PC-3 (cell line): ENCODE measurements at regions not wholly inside any gene's neighbourhood (a gene's known extent, or its start where the extent isn't known, plus 50 kb on each side); places are given as distances from the start of the nearest gene placed in this dataset.

Source experiments
- ATAC-seq: fragments of 200-7000 bp; cut with Tn5 transposase; 2 replicates; pipeline ENCODE4 v1.9.1; 2020; ENCODE audit warnings: mild to moderate bottlenecking, moderate library complexity
- BruUV-seq: library from RNA; stranded (reverse); fragments of 400-500 nt; replicated peaks from 2 replicates; lab custom pipeline; 2021; lab: Mats Ljungman, UMichigan
- CTCF ChIA-PET: fragments of 300-600 bp; sonication (Branson Sonifier 250); formaldehyde crosslinking; loops from one replicate; lab custom pipeline; 2022; ENCODE audit warnings: antibody characterized with exemption; lab: Charles Lee
- POLR2A ChIA-PET: fragments of 300-600 bp; sonication (Branson Sonifier 250); formaldehyde crosslinking; loops from one replicate; lab custom pipeline; 2022; ENCODE audit warnings: antibody characterized with exemption; ENCODE audit not compliant: unreplicated experiment; lab: Charles Lee
- DNase-seq: peaks from one replicate; pipeline ENCODE4 v3.0.0-alpha.2; 2015
- H2AFZ ChIP-seq: fragments of 300-600 bp; sonication (generic); 2 replicates; pipeline ENCODE4 v1.6.0; 2016; ENCODE audit warnings: antibody characterized with exemption, low read length
- H3F3A ChIP-seq: fragments of 300-600 bp; sonication (generic); one replicate; pipeline ENCODE4 v1.6.0; 2017; ENCODE audit warnings: antibody characterized with exemption, low read length, control low read depth, mild to moderate bottlenecking; ENCODE audit not compliant: unreplicated experiment
- H3K27ac ChIP-seq: fragments of 300-600 bp; sonication (generic); 2 replicates; pipeline ENCODE4 v1.5.1; 2016; ENCODE audit warnings: mild to moderate bottlenecking, low read length
- H3K27me3 ChIP-seq: fragments of 300-600 bp; sonication (generic); 2 replicates; pipeline ENCODE4 v1.6.1; 2016; ENCODE audit warnings: low read length, mixed read lengths
- H3K36me3 ChIP-seq: fragments of 300-600 bp; sonication (generic); 2 replicates; pipeline ENCODE4 v1.6.1; 2016; ENCODE audit warnings: low read depth, mixed run types, low read length, mixed read lengths
- H3K4me1 ChIP-seq: fragments of 300-600 bp; sonication (generic); 2 replicates; pipeline ENCODE4 v1.5.1; 2016; ENCODE audit warnings: low read length; ENCODE audit not compliant: insufficient read depth
- H3K4me2 ChIP-seq: fragments of 300-600 bp; sonication (generic); 2 replicates; pipeline ENCODE4 v1.6.0; 2016; ENCODE audit warnings: low read length
- H3K4me3 ChIP-seq: fragments of 300-600 bp; sonication (generic); 2 replicates; pipeline ENCODE4 v1.5.1; 2016; ENCODE audit warnings: mild to moderate bottlenecking, low read length, mixed read lengths
- H3K79me2 ChIP-seq: fragments of 300-600 bp; sonication (generic); 2 replicates; pipeline ENCODE4 v1.6.1; 2017; ENCODE audit warnings: low read length, mixed read lengths
- H3K9ac ChIP-seq: fragments of 300-600 bp; sonication (generic); 2 replicates; pipeline ENCODE4 v1.6.0; 2016; ENCODE audit warnings: mild to moderate bottlenecking, low read length
- H3K9me2 ChIP-seq: fragments of 300-600 bp; sonication (generic); replicated peaks from 2 replicates; pipeline ENCODE4 v1.6.1; 2016; ENCODE audit warnings: mixed run types, low read length, mixed read lengths
- H3K9me3 ChIP-seq: fragments of 300-600 bp; sonication (generic); 2 replicates; pipeline ENCODE4 v1.6.1; 2016; ENCODE audit warnings: low read length, mixed read lengths
- H4K20me1 ChIP-seq: fragments of 300-600 bp; sonication (generic); 2 replicates; pipeline ENCODE4 v1.6.1; 2016; ENCODE audit warnings: low read length, mixed read lengths
- CTCF ChIP-seq: fragments of 300-600 bp; sonication (generic); conservative IDR thresholded peaks from 2 replicates; pipeline ENCODE4 v1.5.1; 2017; ENCODE audit warnings: antibody characterized with exemption, low read depth, mild to moderate bottlenecking, low read length
- EZH2 ChIP-seq: fragments of 300-600 bp; sonication (generic); IDR thresholded peaks from one replicate; pipeline ENCODE4 v1.6.1; 2017; ENCODE audit warnings: antibody characterized with exemption, mild to moderate bottlenecking, low read length; ENCODE audit not compliant: unreplicated experiment
- EZH2phosphoT487 ChIP-seq: fragments of 300-600 bp; sonication (generic); IDR thresholded peaks from 2 replicates; pipeline ENCODE4 v1.6.1; 2018; ENCODE audit warnings: mild to moderate bottlenecking, antibody characterized with exemption, low read length, borderline replicate concordance
- intact Hi-C: fragments of 100-400 bp; cut with micrococcal nuclease; formaldehyde crosslinking; loops from 2 replicates; pipeline ENCODE4 v1.9.0; 2023

DNA sequence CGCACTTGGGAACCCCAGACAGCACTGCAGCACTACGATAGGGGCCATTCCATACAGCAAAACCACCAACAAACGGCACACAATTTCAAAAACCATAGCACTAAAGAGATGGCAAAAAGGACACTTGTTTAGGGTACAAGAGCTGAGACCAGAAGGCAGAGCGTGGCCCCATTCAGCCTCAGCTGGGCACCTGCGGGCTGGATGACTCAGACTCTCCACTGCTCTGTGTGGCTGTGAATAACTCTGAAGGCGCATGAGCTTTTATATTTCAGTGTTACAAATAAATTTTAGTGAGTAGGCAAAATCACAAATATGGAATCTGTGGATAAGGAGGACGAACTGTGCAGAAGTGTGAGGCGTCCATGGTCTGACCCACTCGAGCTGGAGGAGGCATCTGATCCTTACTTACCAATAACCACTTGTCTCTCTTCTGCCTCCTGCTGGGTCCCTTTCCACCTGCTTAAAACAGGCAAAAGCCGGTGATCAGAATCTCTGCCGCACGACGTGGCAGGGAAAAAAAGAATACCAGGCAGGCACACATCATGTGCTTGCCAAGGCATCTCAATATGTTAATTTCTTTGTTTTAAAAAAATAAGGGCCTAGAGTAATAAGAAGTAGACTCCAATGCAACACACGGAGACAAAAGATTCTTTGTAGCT is 325.7 kb downstream of the SHANK2 start:
- no TSS peak for BruUV-seq
- ATAC-seq, result no peak
- intact Hi-C loops, result no loop called here

GRCh38 chr11:70928854-70929598 is 323.4 kb downstream of the SHANK2 start:
- Histone ChIP-seq H3K9ac (no peak overlapping the region), H3K4me3 (no peak overlapping the region), H3K4me1 (no peaks in the 10 kb centered on the region), H3K9me2 (no peaks in the 10 kb centered on the region), H2AFZ (no peak overlapping the region), H3K27ac (no peak overlapping the region), H3K27me3 (no peaks in the 10 kb centered on the region), H3K9me3 (no peaks in the 10 kb centered on the region), H3K36me3 (no peaks in the 10 kb centered on the region), H3K4me2 (no peak overlapping the region), H3F3A (no peaks in the 10 kb centered on the region), H3K79me2 (no peaks in the 10 kb centered on the region), H4K20me1 (no peaks in the 10 kb centered on the region)
- intact Hi-C loops, result no loop called here
- no peak for TF ChIP-seq EZH2
- peak; percentile 35 for TF ChIP-seq CTCF
- TF ChIP-seq EZH2phosphoT487, result no peak
- no TSS peak for BruUV-seq
- ChIA-PET POLR2A (no interaction called here), CTCF (no interaction called here)
- no peak; the same call in 1 of the 2 replicates for ATAC-seq
- no peak for DNase-seq

More for the DNA sequence above, 325.7 kb downstream of the SHANK2 start:
- no peak for DNase-seq
- ChIA-PET POLR2A (no interaction called here), CTCF (no interaction called here)
- Histone ChIP-seq H3K79me2 (no peaks in the 10 kb centered on the region), H3K4me1 (no peaks in the 10 kb centered on the region), H3K9ac (no peak overlapping the region), H3K27ac (no peak overlapping the region), H3F3A (no peaks in the 10 kb centered on the region), H3K36me3 (0 out of 2 replicates have a peak, but pooled peaks cover 7% of the 10 kb centered on the region), H2AFZ (no peak overlapping the region), H3K9me2 (no peaks in the 10 kb centered on the region), H3K4me2 (no peak overlapping the region), H3K4me3 (no peak overlapping the region), H3K27me3 (no peaks in the 10 kb centered on the region), H3K9me3 (peaks cover 9% of the 10 kb centered on the region), H4K20me1 (no peaks in the 10 kb centered on the region)
- no peak for TF ChIP-seq CTCF
- no peak for TF ChIP-seq EZH2
- no peak for TF ChIP-seq EZH2phosphoT487

- TF ChIP-seq EZH2phosphoT487 (no peak), EZH2 (no peak), CTCF (no peak)
- Histone ChIP-seq H4K20me1 (no peaks in the 10 kb centered on the region), H3K27me3 (no peaks in the 10 kb centered on the region), H3K79me2 (no peaks in the 10 kb centered on the region), H3F3A (no peaks in the 10 kb centered on the region), H3K9me3 (no peaks in the 10 kb centered on the region), H3K36me3 (no peaks in the 10 kb centered on the region), H3K9me2 (no peaks in the 10 kb centered on the region), H2AFZ (no peak overlapping the region), H3K4me3 (no peak overlapping the region), H3K4me1 (peaks cover 11% of the 10 kb centered on the region), H3K9ac (no peak overlapping the region), H3K27ac (no peak overlapping the region), H3K4me2 (no peak overlapping the region)
- intact Hi-C loops, result no loop called here
- POLR2A ChIA-PET, result no interaction called here
- DNase-seq, result no peak
- CTCF ChIA-PET, result no interaction called here
- BruUV-seq, result no TSS peak
- no peak for ATAC-seq
Measured at GRCh38 chr11:70930215-70930614, 322.2 kb downstream of the SHANK2 start.
